GM12872 (cell line): ENCODE measurements at regions not wholly inside any gene's neighbourhood (a gene's known extent, or its start where the extent isn't known, plus 50 kb on each side); places are given as distances from the start of the nearest gene placed in this dataset.

Source experiments
- CTCF ChIP-seq: IDR thresholded peaks from 3 replicates; pipeline ENCODE4 v1.5.1; 2011; ENCODE audit warnings: low read depth, mild to moderate bottlenecking, low read length, moderate library complexity; ENCODE audit not compliant: insufficient read depth

GRCh38 chr6:113676968-113677367 lies 180.2 kb upstream of the MARCKS start:
- no peak for TF ChIP-seq CTCF

- no peak for TF ChIP-seq CTCF
Measured at GRCh38 chr6:113679051-113679450, 178.1 kb upstream of the MARCKS start.

DNA sequence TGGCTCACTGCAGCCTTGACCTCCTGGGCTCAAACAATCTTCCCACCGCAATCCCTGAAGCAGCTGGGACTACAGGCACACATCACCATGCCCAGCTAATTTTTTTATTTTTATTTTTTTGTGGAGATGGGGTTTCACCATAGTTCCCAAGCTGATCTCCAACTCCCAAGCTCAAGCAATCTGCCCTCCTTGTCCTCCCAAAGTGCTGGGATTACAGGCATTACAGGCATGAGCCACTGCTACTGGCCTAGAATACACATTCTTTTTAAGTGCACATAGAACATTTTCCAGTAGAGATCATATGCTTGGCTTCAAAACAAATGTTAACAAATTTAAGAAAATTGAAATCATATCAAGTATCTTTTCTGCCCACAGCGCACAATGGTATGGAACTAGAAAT lies 176.8 kb upstream of the MARCKS start:
- no peak for TF ChIP-seq CTCF

GRCh38 chr6:113683968-113684367 lies 173.2 kb upstream of the MARCKS start:
- no peak for TF ChIP-seq CTCF

- no peak for TF ChIP-seq CTCF
Measured at GRCh38 chr6:113684382-113684901, 172.7 kb upstream of the MARCKS start.

DNA sequence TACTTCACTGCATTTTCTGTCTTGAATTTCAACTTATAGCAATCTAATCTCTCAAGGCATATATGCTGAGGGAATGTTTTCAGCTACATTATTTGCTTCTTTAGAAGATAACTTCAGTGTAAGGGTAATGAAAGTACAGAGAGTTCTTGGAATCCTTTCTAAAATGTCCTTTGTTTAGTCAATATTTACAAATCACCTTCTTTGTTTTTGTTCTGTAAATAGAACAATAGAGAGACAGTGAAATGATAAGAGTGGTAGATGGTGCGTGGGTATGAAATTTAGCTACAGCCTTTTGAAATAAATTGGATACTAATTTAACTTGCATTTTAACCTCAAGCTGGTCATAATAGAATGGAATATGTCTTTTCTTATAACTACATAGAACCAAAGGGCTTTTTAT lies 171.1 kb upstream of the MARCKS start:
- TF ChIP-seq CTCF, result no peak

- no peak for TF ChIP-seq CTCF
Measured at GRCh38 chr6:113690281-113691259, 166.6 kb upstream of the MARCKS start.
